ENCODE measurements at regions not wholly inside any gene's neighbourhood (a gene's known extent, or its start where the extent isn't known, plus 50 kb on each side); places are given as distances from the start of the nearest gene placed in this dataset.

- no peak for DNase-seq (ENCODE audit: low spot score)
Measured at GRCh38 chr16:87252269-87252970, 64.8 kb downstream of the C16orf95 start.

Measured in Ammon's horn (tissue), 1 donor.